A549 (cell line): ENCODE measurements at regions not wholly inside any gene's neighbourhood (a gene's known extent, or its start where the extent isn't known, plus 50 kb on each side); places are given as distances from the start of the nearest gene placed in this dataset.

Experiments used
- ATAC-seq, 2 experiments: fragments of 200-7000 bp in 1 of 2; fragments of >200 bp in 1 of 2; cut with Nextera tagmentation in 1 of 2; cut with Tn5 transposase in 1 of 2; 3 replicates each; pipeline versions ENCODE4 v1.8.0 to v1.9.1; 2018 to 2020; ENCODE audit warnings: mild to moderate bottlenecking in 1 of 2, moderate library complexity in 1 of 2
- CTCF ChIA-PET: fragments of 300-600 bp; sonication (Branson Sonifier 250); formaldehyde crosslinking; extraction: SDS; loops from one replicate; lab custom pipeline; 2021; ENCODE audit warnings: antibody characterized with exemption, inconsistent platforms; lab: Yijun Ruan, JAX
- POLR2A ChIA-PET: fragments of 350-600 bp; formaldehyde crosslinking; extraction: SDS; loops from one replicate; lab custom pipeline; 2021; ENCODE audit warnings: antibody characterized with exemption, inconsistent platforms; lab: Yijun Ruan, JAX
- DNase-seq, 2 experiments: peaks; one replicate each; pipeline versions ENCODE4 v3.0.0 to v3.0.0-alpha.2; 2011 to 2016; ENCODE audit warnings: low read depth in 1 of 2, low spot score in 1 of 2
- FAIRE-seq: peaks from 2 replicates; lab custom pipeline; 2011; peaks lifted over from hg19 to GRCh38; lab: Jason Lieb, UNC
- H3K27ac ChIP-seq, 2 experiments: fragments of >200 bp; sonication (Bioruptor Twin); formaldehyde crosslinking; 3 replicates each; pipeline ENCODE4 v1.5.1; 2016 to 2017
- H3K4me1 ChIP-seq: fragments of >200 bp; sonication (Bioruptor Twin); formaldehyde crosslinking; 3 replicates; pipeline ENCODE4 v1.6.1; 2016
- H3K4me2 ChIP-seq: fragments of >200 bp; sonication (Bioruptor Twin); formaldehyde crosslinking; 3 replicates; pipeline ENCODE4 v1.6.1; 2016
- H3K4me3 ChIP-seq: fragments of >200 bp; sonication (Bioruptor Twin); formaldehyde crosslinking; 3 replicates; pipeline ENCODE4 v1.5.1; 2016
- H3K9me3 ChIP-seq: fragments of >200 bp; sonication (Bioruptor Twin); formaldehyde crosslinking; 3 replicates; pipeline ENCODE4 v1.6.1; 2016
- BHLHE40 ChIP-seq: IDR thresholded peaks from 2 replicates; pipeline ENCODE4 v1.6.1; 2012; ENCODE audit warnings: low read depth, low read length, inconsistent platforms
- CBX2 ChIP-seq: fragments of 200-600 bp; sonication (generic); IDR thresholded peaks from 2 replicates; pipeline ENCODE4 v1.6.1; 2016; ENCODE audit warnings: low read depth, mild to moderate bottlenecking, borderline replicate concordance
- CHD4 ChIP-seq: fragments of 200-600 bp; sonication (generic); IDR thresholded peaks from 2 replicates; pipeline ENCODE4 v1.6.1; 2016; ENCODE audit warnings: antibody characterized with exemption, mild to moderate bottlenecking, borderline replicate concordance
- EHF ChIP-seq: fragments of 250-450 bp; sonication (Bioruptor Pico); IDR thresholded peaks from 2 replicates; pipeline ENCODE4 v1.5.0; 2020; ENCODE audit warnings: mild to moderate bottlenecking
- ELK1 ChIP-seq: fragments of 150-350 bp; IDR thresholded peaks from 2 replicates; pipeline ENCODE4 v1.6.1; 2014; ENCODE audit warnings: low read depth, mild to moderate bottlenecking, low read length
- FOSB ChIP-seq: fragments of 250-450 bp; sonication (Bioruptor Pico); IDR thresholded peaks from 2 replicates; pipeline ENCODE4 v1.5.0; 2020; ENCODE audit warnings: mild to moderate bottlenecking, moderate library complexity
- HOXB5 ChIP-seq: fragments of 250-450 bp; sonication (Bioruptor Pico); IDR thresholded peaks from 2 replicates; pipeline ENCODE4 v1.5.0; 2020; ENCODE audit warnings: mild to moderate bottlenecking, moderate library complexity
- MAFK ChIP-seq: fragments of 450-650 bp; IDR thresholded peaks from 2 replicates; pipeline ENCODE4 v1.6.1; 2014; ENCODE audit not compliant: partially characterized antibody
- MAX ChIP-seq: IDR thresholded peaks from 2 replicates; pipeline ENCODE4 v1.6.1; 2012
- NFE2L2 ChIP-seq: fragments of 150-350 bp; conservative IDR thresholded peaks from 2 replicates; pipeline ENCODE4 v1.6.1; 2014; ENCODE audit warnings: low read length
- RCOR1 ChIP-seq: fragments of 150-350 bp; IDR thresholded peaks from 2 replicates; pipeline ENCODE4 v1.6.1; 2014; ENCODE audit warnings: antibody characterized with exemption, low read length, low read depth
- REST ChIP-seq: fragments of 200-600 bp; sonication (generic); IDR thresholded peaks from 2 replicates; pipeline ENCODE4 v1.6.1; 2016; ENCODE audit warnings: antibody characterized with exemption, mild to moderate bottlenecking, moderate library complexity
- SMC3 ChIP-seq: fragments of >200 bp; sonication (Bioruptor Twin); formaldehyde crosslinking; IDR thresholded peaks from 3 replicates; pipeline ENCODE4 v1.6.1; 2018; ENCODE audit warnings: inconsistent platforms
- SREBF2 ChIP-seq: fragments of 450-650 bp; IDR thresholded peaks from 2 replicates; pipeline ENCODE4 v1.6.1; 2014; ENCODE audit warnings: mild to moderate bottlenecking, moderate library complexity
- USF2 ChIP-seq: fragments of 450-650 bp; IDR thresholded peaks from 2 replicates; pipeline ENCODE4 v1.6.1; 2014; ENCODE audit warnings: antibody characterized with exemption
- ZC3H11A ChIP-seq: fragments of 450-650 bp; IDR thresholded peaks from 2 replicates; pipeline ENCODE4 v1.6.1; 2014; ENCODE audit warnings: antibody characterized with exemption, mild to moderate bottlenecking
- WGBS: methylation state at CpG from one replicate; pipeline ENCODE4 v1.1.6; 2017; ENCODE audit errors: missing lambda C conversion rate; 5-methylcytosine and 5-hydroxymethylcytosine counted together

- no peak for FAIRE-seq
- ChIA-PET CTCF (no interaction called here), POLR2A (no interaction called here)
- DNase-seq: no peak
- peaks cover 12% of the 10 kb centered on the region for H3K4me1 ChIP-seq
- TF ChIP-seq ELK1 (no peak), MAFK (no peak), SMC3 (no peak), BHLHE40 (no peak), USF2 (no peak)
- peaks cover 11% of the 10 kb centered on the region for H3K9me3 ChIP-seq
- no peak overlapping the region for H3K4me3 ChIP-seq
- ATAC-seq: no peak
- peak overlapping the region; percentile 41 to 67; a peak in 3 of 6 replicates for H3K27ac ChIP-seq
- WGBS: 85% methylated on average over 9 of the region's 9 CpGs
- no peak overlapping the region for H3K4me2 ChIP-seq
Measured at GRCh38 chr20:50406610-50407136, 103.5 kb upstream of the PTPN1 start.

GRCh38 chr20:50408526-50409364 lies 101.4 kb upstream of the PTPN1 start:
- TF ChIP-seq CHD4: no peak
- POLR2A ChIA-PET: no interaction called here
- ATAC-seq: no peak

GRCh38 chr20:50409495-50409894 lies 100.7 kb upstream of the PTPN1 start:
- H3K4me3 ChIP-seq: no peak overlapping the region
- peak overlapping the region; percentile 20 to 39; a peak in 4 of 6 replicates for H3K27ac ChIP-seq
- WGBS: 63% methylated on average over 3 of the region's 3 CpGs
- no peaks in the 10 kb centered on the region for H3K4me1 ChIP-seq
- peaks cover 23% of the 10 kb centered on the region for H3K9me3 ChIP-seq
- no peak overlapping the region for H3K4me2 ChIP-seq
- FAIRE-seq (no peak), ATAC-seq (no peak), DNase-seq (no peak)
- TF ChIP-seq RCOR1 (no peak), REST (no peak), ELK1 (no peak), NFE2L2 (no peak), EHF (no peak), USF2 (no peak), ZC3H11A (no peak), CBX2 (no peak), HOXB5 (CRISPR knock-in tag) (no peak), MAX (no peak), SREBF2 (no peak), FOSB (CRISPR knock-in tag) (no peak)
- POLR2A ChIA-PET: no interaction called here
- CTCF ChIA-PET: interaction anchor here (1.7 to 2.7 kb wide), 2 partner anchors 9 to 10 kb away, joined by 4 to 9 read pairs; no protein-coding TSS in a partner anchor

More at GRCh38 chr20:50408526-50409364, 101.4 kb upstream of the PTPN1 start:
- Histone ChIP-seq H3K4me2 (no peak overlapping the region), H3K4me1 (peaks cover 4% of the 10 kb centered on the region), H3K9me3 (peaks cover 15% of the 10 kb centered on the region), H3K27ac (peak overlapping the region; percentile 12 to 39; a peak in 4 of 6 replicates), H3K4me3 (no peak overlapping the region)
- no peak for FAIRE-seq
- no peak for DNase-seq
- 87% methylated on average over 15 of the region's 15 CpGs for WGBS
- CTCF ChIA-PET: interaction anchor here (1.7 kb wide), 1 partner anchor 11 kb away, joined by 4 read pairs; no protein-coding TSS in a partner anchor
